ENCODE measurements at regions not wholly inside any gene's neighbourhood (a gene's known extent, or its start where the extent isn't known, plus 50 kb on each side); places are given as distances from the start of the nearest gene placed in this dataset.
A peak's percentile ranks its signal among the peaks of the same experiment; 100 is the strongest.

GRCh38 chr18:78656346-78656925 is 323.2 kb upstream of the SALL3 start:
- Histone ChIP-seq H3K36me3 (no peaks in the 10 kb centered on the region), H3K27me3 (peaks cover 0 to 15% (median 4%) of the 10 kb centered on the region in 3 donors), H3K4me1 (no peaks in the 10 kb centered on the region), H3K4me3 (no peak overlapping the region), H3K9me3 (peaks cover 0 to 3% (median 0%) of the 10 kb centered on the region in 4 donors), H3K27ac (no peak overlapping the region)
- no peak for TF ChIP-seq EP300 (IDR thresholded peaks at IDR 0.05)
- no peak for TF ChIP-seq CTCF (IDR thresholded peaks at IDR 0.05)
- no peak for TF ChIP-seq POLR2AphosphoS5 (IDR thresholded peaks at IDR 0.05)
- TF ChIP-seq POLR2A (IDR thresholded peaks at IDR 0.05), result no peak
- WGBS, 2 donors, result 91 to 95% methylated on average over 21 of the region's 21 CpGs
- no peak for DNase-seq
- intact Hi-C loops (cut with DNase I), result no loop called here

GRCh38 chr18:78658531-78658930 is 321.1 kb upstream of the SALL3 start:
- Histone ChIP-seq H3K4me1 (no peaks in the 10 kb centered on the region), H3K27me3 (peaks cover 0 to 15% (median 4%) of the 10 kb centered on the region in 3 donors), H3K9me3 (no peaks in the 10 kb centered on the region), H3K4me3 (no peak overlapping the region), H3K36me3 (no peaks in the 10 kb centered on the region), H3K27ac (no peak overlapping the region)
- WGBS, 2 donors, result 74 to 81% methylated on average over 8 of the region's 8 CpGs
- no peak for TF ChIP-seq CTCF (IDR thresholded peaks at IDR 0.05)
- intact Hi-C loops (cut with DNase I), result no loop called here
- DNase-seq, result no peak

- no peak for TF ChIP-seq CTCF (IDR thresholded peaks at IDR 0.05)
- Histone ChIP-seq H3K4me1 (no peaks in the 10 kb centered on the region), H3K27ac (no peak overlapping the region), H3K4me3 (no peak overlapping the region), H3K27me3 (peaks cover 0 to 15% (median 4%) of the 10 kb centered on the region in 3 donors), H3K36me3 (no peaks in the 10 kb centered on the region), H3K9me3 (no peaks in the 10 kb centered on the region)
- WGBS, 2 donors, result 86 to 90% methylated on average over 14 of the region's 14 CpGs
- DNase-seq, result no peak
- intact Hi-C loops (cut with DNase I), result no loop called here
These were observed 320.6 kb upstream of the SALL3 start for GRCh38 chr18:78659057-78659456.

GRCh38 chr18:78659748-78660147 is 319.9 kb upstream of the SALL3 start:
- Histone ChIP-seq H3K9me3 (no peaks in the 10 kb centered on the region), H3K4me1 (no peaks in the 10 kb centered on the region), H3K36me3 (no peaks in the 10 kb centered on the region), H3K27me3 (peaks cover 0 to 15% (median 4%) of the 10 kb centered on the region in 3 donors), H3K27ac (no peak overlapping the region), H3K4me3 (no peak overlapping the region)
- 35 to 44% methylated on average over 16 of the region's 16 CpGs for WGBS, 2 donors
- TF ChIP-seq CTCF (IDR thresholded peaks at IDR 0.05) (peak in 2 of 4 experiments; percentile 21 to 43), EP300 (IDR thresholded peaks at IDR 0.05) (no peak)
- no peak for DNase-seq
- intact Hi-C loops (cut with DNase I), result no loop called here

GRCh38 chr18:78660311-78660710 is 319.3 kb upstream of the SALL3 start:
- Histone ChIP-seq H3K4me1 (no peaks in the 10 kb centered on the region), H3K9me3 (no peaks in the 10 kb centered on the region), H3K4me3 (no peak overlapping the region), H3K27me3 (peaks cover 0 to 15% (median 4%) of the 10 kb centered on the region in 3 donors), H3K27ac (no peak overlapping the region), H3K36me3 (no peaks in the 10 kb centered on the region)
- no peak for DNase-seq
- intact Hi-C loops (cut with DNase I), result no loop called here
- WGBS, 2 donors, result 79% methylated on average over 10 of the region's 10 CpGs
- TF ChIP-seq POLR2AphosphoS5 (IDR thresholded peaks at IDR 0.05) (no peak), EP300 (IDR thresholded peaks at IDR 0.05) (no peak), CTCF (IDR thresholded peaks at IDR 0.05) (no peak), POLR2A (IDR thresholded peaks at IDR 0.05) (no peak)

Measured in sigmoid colon (tissue), 6 donors.